ENCODE measurements at regions not wholly inside any gene's neighbourhood (a gene's known extent, or its start where the extent isn't known, plus 50 kb on each side); places are given as distances from the start of the nearest gene placed in this dataset.

DNA sequence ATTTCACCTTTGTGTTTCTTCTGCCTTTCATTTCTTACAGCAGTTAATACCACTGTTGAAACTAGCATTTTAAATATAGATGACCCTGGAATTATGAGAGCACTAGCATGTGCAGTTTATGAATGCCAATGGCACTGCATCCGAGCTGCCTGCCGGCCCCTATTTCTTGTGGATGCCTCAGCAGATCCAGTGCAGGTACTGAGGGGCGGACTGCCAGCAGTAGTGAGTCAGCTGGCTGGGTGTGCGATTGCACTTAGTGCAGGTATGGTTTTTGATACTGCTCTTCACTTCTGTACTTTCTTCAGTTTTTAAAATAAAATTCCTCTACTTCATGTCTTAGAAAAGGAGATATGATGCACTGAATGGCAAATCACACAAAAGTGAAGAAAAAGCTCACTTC is 453.0 kb downstream of the DIPK2A start:
- Mint-ChIP-seq H3K36me3 (no peaks in the 10 kb centered on the region), H3K9me3 (peaks cover 5% of the 10 kb centered on the region), H3K4me1 (no peaks in the 10 kb centered on the region), H3K4me3 (no peak overlapping the region), H3K27ac (no peak overlapping the region)
- ATAC-seq (no peak), DNase-seq (ENCODE audit: low spot score in 2 of 2) (no peak)

DNA sequence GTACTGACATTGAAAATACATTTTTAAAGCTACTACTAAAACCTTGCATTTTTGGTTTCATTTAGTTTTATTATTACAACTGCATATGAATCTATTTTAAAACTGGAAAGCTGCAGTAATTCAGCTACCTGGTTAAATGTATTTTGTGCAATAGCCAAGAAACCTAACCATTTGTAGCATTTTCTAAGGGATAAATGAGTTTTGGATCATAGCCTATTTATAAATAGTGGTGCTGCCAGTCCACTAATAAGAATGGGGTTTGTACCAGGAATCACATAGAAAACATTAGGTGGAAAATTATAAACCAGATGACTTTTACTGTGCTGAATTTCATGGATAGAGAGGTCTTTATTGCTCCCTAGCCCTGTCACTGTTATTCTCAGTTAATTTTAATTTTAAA is 454.7 kb downstream of the DIPK2A start:
- Mint-ChIP-seq H3K27ac (no peak overlapping the region), H3K4me3 (no peak overlapping the region), H3K4me1 (no peaks in the 10 kb centered on the region), H3K36me3 (no peaks in the 10 kb centered on the region), H3K9me3 (peaks cover 5% of the 10 kb centered on the region)
- no peak for ATAC-seq
- no peak for DNase-seq (ENCODE audit: low spot score in 2 of 2)

DNA sequence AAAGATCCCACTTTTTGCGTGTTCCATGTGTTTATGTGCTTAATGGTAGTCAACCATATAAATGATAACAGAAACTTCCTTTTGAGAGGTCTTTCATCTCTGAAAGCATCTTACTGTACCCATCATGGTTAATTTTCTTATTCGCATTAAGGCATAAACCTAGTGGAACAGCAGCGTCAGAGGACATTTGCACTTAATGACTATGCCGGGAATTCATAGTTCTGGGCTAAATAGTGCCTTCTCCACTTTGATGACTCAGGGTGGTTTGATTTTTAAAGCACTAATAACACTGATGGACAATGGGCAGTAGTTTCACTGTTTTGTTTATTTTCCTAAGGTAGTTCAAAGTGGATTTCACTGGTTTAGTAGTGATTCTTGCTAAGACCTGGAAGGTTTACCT is 455.3 kb downstream of the DIPK2A start:
- Mint-ChIP-seq H3K4me1 (no peaks in the 10 kb centered on the region), H3K4me3 (no peak overlapping the region), H3K9me3 (peaks cover 8% of the 10 kb centered on the region), H3K36me3 (no peaks in the 10 kb centered on the region), H3K27ac (no peak overlapping the region)
- DNase-seq (ENCODE audit: low spot score in 2 of 2) (no peak), ATAC-seq (no peak)

DNA sequence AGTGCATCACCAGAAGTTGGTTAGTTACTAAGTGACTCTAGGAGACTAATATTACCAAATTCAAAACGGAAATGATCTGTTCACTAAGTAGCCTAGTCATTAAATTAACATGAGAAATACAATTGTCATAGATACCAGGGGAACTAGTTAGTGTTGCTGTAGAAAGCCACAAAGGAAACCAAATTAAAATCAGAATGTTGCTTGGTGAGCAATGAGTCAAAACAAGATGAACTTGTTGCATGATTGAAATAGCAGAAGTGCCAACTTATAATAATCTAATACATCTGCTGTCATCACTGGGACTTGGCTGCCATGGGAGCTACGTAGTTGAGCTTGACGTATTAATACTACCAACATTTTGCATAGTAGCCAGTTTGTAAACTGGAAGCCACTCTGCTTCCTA is 458.1 kb downstream of the DIPK2A start:
- H3K9me3 Mint-ChIP-seq = peaks cover 17% of the 10 kb centered on the region
- no peaks in the 10 kb centered on the region for H3K4me1 Mint-ChIP-seq
- H3K4me3 Mint-ChIP-seq = no peak overlapping the region
- no peak overlapping the region for H3K27ac Mint-ChIP-seq
- ATAC-seq (peak; percentile 58), DNase-seq (ENCODE audit: low spot score in 2 of 2) (no peak)
- no peaks in the 10 kb centered on the region for H3K36me3 Mint-ChIP-seq

DNA sequence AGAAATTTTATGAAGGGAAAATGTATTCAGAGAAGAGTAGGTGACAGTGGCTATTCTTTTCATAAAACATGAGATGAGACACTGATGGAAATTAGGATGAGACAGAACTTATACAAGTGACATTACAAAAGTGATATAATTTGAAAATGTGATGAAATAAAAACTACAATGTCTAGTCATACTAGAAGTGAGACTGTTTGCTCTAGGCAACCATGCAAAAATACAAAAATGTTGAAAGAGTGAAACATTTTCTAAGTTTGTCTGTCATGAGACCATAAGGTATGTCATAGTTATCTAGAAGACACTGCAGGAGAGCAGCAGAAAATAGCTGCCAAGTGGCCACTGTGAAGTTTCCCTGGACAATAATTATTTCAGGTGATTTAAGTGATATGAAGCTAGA is 459.5 kb downstream of the DIPK2A start:
- peaks cover 14% of the 10 kb centered on the region for H3K9me3 Mint-ChIP-seq
- no peak overlapping the region for H3K4me3 Mint-ChIP-seq
- H3K27ac Mint-ChIP-seq = no peak overlapping the region
- no peaks in the 10 kb centered on the region for H3K36me3 Mint-ChIP-seq
- ATAC-seq (no peak), DNase-seq (ENCODE audit: low spot score in 2 of 2) (no peak)
- no peaks in the 10 kb centered on the region for H3K4me1 Mint-ChIP-seq

DNA sequence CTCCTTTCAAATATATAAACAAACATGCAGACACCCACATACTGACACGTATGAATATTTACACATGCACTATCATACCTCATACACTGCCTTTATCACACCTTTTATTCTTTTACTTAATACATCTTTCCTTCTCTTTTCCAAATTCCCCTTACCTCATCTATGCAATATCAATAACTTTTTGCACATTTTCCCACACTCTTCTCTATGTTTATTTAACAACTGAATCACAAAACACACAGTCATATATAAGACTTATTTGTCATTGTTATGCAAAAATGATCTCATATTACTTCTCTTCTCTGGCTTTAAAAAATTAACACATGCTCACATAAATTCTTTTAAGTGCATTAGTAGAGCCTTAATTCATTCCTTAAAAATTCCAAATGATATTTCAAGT is 461.4 kb downstream of the DIPK2A start:
- Mint-ChIP-seq H3K4me3 (no peak overlapping the region), H3K27ac (no peak overlapping the region), H3K9me3 (peaks cover 12% of the 10 kb centered on the region), H3K4me1 (no peaks in the 10 kb centered on the region), H3K36me3 (no peaks in the 10 kb centered on the region)
- DNase-seq (ENCODE audit: low spot score in 2 of 2) (no peak), ATAC-seq (no peak)

DNA sequence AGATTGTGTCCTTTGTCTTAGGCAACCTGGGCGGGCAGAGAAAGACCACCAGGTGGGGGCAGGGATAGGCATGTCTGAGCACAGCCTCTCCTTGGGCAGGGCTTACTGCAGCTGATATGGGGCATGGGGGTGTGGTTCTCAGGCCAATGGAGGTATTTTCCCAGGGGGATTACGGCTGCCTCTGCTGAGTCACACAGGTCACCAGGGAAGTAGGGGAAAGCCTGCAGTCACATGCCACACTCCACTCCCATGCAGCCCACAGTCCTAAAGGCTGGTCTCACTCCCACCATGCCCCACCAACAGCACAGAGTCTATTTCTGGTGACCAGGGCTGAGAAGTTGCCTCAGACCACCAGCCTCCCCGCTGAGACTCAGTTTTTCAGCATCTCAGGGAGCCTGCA is 466.4 kb downstream of the DIPK2A start:
- H3K4me3 Mint-ChIP-seq = no peak overlapping the region
- H3K36me3 Mint-ChIP-seq = no peaks in the 10 kb centered on the region
- H3K4me1 Mint-ChIP-seq = no peaks in the 10 kb centered on the region
- H3K27ac Mint-ChIP-seq = no peak overlapping the region
- DNase-seq (ENCODE audit: low spot score in 2 of 2) (no peak), ATAC-seq (no peak)
- H3K9me3 Mint-ChIP-seq = peaks cover 8% of the 10 kb centered on the region

DNA sequence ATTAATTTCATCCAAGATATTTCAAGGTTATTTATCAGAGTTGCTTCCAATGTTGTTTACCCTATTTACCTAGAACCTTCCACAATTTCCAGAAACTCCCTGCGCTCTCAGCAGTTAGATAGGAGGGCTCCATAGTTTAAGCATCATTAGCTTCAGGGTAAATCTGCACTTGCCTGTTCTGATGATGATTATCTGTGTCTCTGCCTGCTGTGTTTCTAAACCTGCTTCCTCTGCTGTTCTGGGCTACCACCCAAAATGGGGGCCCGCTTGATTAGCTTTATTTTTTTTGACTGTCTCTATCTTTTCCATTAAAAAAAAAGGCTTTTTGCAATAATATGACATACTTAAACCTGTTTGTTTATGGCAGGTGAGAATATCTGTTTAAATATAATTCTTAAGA is 472.4 kb downstream of the DIPK2A start:
- Mint-ChIP-seq H3K4me3 (no peak overlapping the region), H3K36me3 (no peaks in the 10 kb centered on the region), H3K4me1 (no peaks in the 10 kb centered on the region), H3K27ac (no peak overlapping the region), H3K9me3 (peaks cover 3% of the 10 kb centered on the region)
- DNase-seq (ENCODE audit: low spot score in 2 of 2) (no peak), ATAC-seq (no peak)

DNA sequence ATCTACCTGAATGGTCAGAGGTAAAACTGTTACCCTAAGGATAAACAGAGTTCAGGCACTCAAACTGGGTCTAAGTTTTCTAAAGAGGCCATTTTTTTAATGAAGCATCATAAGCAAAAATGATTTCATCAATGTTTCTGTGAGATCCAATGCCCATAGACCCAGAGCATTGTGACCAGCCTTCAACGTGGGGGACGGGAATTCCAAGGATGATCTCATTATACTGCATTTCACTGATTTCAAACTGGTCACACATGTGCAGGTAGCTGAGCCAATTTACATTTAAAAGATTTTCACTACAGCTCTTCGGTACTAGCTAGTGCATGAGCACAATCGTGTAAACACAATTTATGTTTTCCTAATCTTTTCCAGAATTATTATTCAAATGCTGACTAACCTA is 472.9 kb downstream of the DIPK2A start:
- no peak overlapping the region for H3K27ac Mint-ChIP-seq
- no peak overlapping the region for H3K4me3 Mint-ChIP-seq
- DNase-seq (ENCODE audit: low spot score in 2 of 2) = no peak
- H3K4me1 Mint-ChIP-seq = no peaks in the 10 kb centered on the region
- H3K9me3 Mint-ChIP-seq = peaks cover 3% of the 10 kb centered on the region
- no peaks in the 10 kb centered on the region for H3K36me3 Mint-ChIP-seq
- ATAC-seq = no peak

DNA sequence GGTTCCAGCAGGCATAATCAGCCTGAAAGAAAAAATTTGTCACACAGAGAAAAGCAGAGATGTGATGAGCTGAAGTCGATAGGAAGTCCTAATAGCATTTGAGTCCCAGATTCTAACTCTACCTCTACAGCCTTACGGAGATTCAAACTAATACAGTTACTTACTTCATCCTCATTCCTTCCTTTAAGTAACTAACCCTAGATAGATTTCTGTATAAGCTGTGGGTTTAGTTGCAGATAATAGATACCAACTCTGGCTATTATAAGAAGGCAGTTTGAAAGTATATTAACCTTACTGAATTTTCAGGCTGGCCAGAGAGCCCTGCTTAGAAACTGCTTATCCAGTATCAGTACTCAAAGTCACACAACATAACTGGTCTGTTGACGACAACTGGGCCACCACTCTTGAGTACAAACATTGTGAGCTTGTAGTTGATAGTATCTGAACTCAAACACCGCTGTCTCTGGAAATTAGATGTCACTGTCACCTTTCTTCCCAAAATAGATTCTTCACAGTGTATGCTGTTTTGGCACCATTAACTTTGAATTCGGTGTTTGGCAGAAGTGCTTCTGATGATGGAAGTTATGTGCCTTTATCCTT is 484.3 kb downstream of the DIPK2A start:
- no peaks in the 10 kb centered on the region for H3K36me3 Mint-ChIP-seq

DNA sequence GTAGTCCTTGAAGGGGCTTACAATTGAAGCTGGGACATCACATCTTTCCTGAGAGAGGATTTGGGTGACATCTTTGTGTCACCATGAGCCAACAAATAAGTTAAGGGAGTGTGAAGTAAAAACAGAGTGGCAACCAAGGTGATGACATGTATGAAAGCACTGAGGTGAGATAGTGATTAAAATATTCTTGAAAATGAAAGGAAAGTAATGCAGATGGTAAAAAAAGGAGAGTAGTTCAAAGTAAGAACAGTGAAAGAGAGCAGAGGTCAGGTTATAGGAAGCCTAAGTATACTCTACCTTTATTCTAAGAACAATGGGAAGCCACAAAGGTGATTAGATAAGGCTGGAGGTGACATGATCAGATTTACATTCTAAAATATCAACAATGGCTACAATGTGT is 486.1 kb downstream of the DIPK2A start:
- H3K4me1 Mint-ChIP-seq = no peaks in the 10 kb centered on the region
- no peaks in the 10 kb centered on the region for H3K36me3 Mint-ChIP-seq
- no peak overlapping the region for H3K27ac Mint-ChIP-seq
- peaks cover 9% of the 10 kb centered on the region for H3K9me3 Mint-ChIP-seq
- DNase-seq (ENCODE audit: low spot score in 2 of 2) (no peak), ATAC-seq (no peak)
- H3K4me3 Mint-ChIP-seq = no peak overlapping the region

More for the DNA sequence above, 484.3 kb downstream of the DIPK2A start:
- no peak for ATAC-seq
- Mint-ChIP-seq H3K4me1 (no peaks in the 10 kb centered on the region), H3K9me3 (peaks cover 9% of the 10 kb centered on the region), H3K27ac (no peak overlapping the region), H3K4me3 (no peak overlapping the region)
- no peak for DNase-seq (ENCODE audit: low spot score in 2 of 2)

DNA sequence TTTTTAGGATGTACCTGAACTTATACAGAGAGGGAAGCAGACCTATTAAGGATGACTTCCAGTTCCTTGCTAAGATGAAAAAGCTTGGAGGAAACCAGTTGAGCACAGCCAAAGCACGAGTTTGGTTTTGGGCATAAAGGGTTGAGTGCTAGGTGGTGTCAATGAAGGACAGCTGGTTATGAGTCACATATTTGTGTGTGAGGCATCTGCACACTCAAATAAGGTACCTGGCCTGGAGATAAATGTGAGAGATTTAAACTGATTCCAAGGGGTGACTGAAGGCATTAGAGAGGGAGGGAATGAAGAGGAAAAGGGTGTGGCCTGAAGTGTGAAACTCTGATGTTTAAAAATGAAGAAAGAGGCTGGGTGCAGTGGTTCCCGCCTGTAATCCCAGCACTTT is 486.7 kb downstream of the DIPK2A start:
- H3K36me3 Mint-ChIP-seq = no peaks in the 10 kb centered on the region
- no peak for ATAC-seq
- H3K9me3 Mint-ChIP-seq = peaks cover 9% of the 10 kb centered on the region
- no peak overlapping the region for H3K27ac Mint-ChIP-seq
- no peaks in the 10 kb centered on the region for H3K4me1 Mint-ChIP-seq
- H3K4me3 Mint-ChIP-seq = no peak overlapping the region
- DNase-seq (ENCODE audit: low spot score in 2 of 2) = no peak

DNA sequence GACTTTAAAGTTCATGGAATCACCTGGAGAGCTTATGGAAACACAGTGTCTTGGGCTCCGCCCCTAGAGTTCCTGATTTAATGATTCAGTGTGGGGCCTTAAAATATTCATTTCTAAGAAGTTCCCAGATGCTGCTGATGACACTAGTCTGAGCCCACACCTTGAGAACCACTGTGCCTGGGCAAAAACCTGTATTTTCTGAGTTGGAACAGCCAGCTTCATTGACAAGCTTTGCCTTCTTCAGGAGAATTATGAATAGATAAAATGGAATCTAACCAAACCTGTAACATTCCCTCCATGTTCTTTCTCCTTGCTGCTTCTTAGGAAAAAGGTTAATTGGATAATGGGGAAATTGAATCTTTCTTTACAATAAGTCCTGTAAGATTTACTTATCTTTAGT is 490.7 kb downstream of the DIPK2A start:
- H3K27ac Mint-ChIP-seq = no peak overlapping the region
- peaks cover 7% of the 10 kb centered on the region for H3K9me3 Mint-ChIP-seq
- H3K4me3 Mint-ChIP-seq = no peak overlapping the region
- no peak for DNase-seq (ENCODE audit: low spot score in 2 of 2)
- no peaks in the 10 kb centered on the region for H3K36me3 Mint-ChIP-seq
- no peaks in the 10 kb centered on the region for H3K4me1 Mint-ChIP-seq
- ATAC-seq = no peak

DNA sequence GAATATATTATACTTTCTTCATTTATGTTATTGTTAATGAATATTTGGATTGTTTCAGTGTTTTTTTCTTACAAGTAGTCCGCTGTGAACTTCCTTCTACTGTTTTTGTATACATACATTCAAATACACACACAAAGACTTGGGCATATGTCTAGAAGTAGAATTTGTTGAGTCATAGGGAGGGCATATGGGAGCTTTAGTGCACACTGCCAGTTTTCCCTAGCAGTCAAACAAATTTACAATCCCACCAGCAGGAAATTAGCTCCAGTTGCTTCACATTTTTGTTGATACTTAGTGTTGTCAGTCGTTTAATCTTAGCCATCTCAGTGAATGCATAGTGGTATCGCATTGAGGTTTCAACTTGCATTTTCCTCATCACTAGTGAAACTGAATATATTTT is 492.3 kb downstream of the DIPK2A start:
- ATAC-seq (no peak), DNase-seq (ENCODE audit: low spot score in 2 of 2) (no peak)
- H3K36me3 Mint-ChIP-seq = no peaks in the 10 kb centered on the region
- H3K4me1 Mint-ChIP-seq = no peaks in the 10 kb centered on the region
- H3K27ac Mint-ChIP-seq = no peak overlapping the region
- H3K4me3 Mint-ChIP-seq = no peak overlapping the region
- no peaks in the 10 kb centered on the region for H3K9me3 Mint-ChIP-seq

DNA sequence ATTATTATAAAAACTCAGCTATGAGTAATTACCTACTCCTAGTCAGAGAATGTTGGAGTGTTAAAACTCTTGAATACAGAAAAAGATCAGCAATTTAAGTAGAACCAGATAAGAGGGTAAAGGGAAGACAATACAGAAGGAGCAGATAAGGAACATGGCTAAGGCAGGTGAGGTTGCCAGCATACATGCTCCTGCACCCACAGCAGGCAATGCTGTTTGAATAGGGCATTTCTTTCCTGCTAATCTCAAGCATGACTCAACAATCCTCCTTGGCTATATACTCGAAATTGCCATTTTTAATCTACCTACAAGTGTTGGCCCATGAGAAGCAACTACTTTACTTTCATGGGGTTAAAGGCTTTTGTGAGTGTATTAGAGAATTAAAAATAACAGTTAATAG is 494.5 kb downstream of the DIPK2A start:
- H3K27ac Mint-ChIP-seq = no peak overlapping the region
- DNase-seq (ENCODE audit: low spot score in 2 of 2) = no peak
- H3K9me3 Mint-ChIP-seq = no peaks in the 10 kb centered on the region
- H3K4me1 Mint-ChIP-seq = no peaks in the 10 kb centered on the region
- H3K36me3 Mint-ChIP-seq = no peaks in the 10 kb centered on the region
- no peak for ATAC-seq
- no peak overlapping the region for H3K4me3 Mint-ChIP-seq

DNA sequence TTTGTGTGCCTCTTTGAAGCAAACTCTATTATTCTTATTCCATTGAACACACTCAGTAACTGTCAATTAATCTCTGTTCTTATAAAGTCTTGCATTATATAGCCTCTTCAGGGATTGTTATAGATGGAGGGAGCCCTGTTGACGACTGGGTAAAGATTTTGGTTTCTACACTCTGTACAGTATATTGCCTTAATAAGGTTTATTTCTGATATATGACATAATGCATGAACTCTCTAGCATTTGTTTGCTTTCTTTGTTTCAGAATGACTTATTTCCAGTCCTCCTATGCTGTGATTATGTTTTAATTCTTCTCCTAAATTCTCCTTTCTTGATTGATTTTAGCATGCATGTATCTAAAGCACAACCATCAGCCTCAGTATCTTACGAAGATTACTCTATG is 494.9 kb downstream of the DIPK2A start:
- no peak for ATAC-seq
- Mint-ChIP-seq H3K27ac (no peak overlapping the region), H3K36me3 (no peaks in the 10 kb centered on the region), H3K9me3 (no peaks in the 10 kb centered on the region), H3K4me1 (no peaks in the 10 kb centered on the region), H3K4me3 (no peak overlapping the region)
- no peak for DNase-seq (ENCODE audit: low spot score in 2 of 2)

DNA sequence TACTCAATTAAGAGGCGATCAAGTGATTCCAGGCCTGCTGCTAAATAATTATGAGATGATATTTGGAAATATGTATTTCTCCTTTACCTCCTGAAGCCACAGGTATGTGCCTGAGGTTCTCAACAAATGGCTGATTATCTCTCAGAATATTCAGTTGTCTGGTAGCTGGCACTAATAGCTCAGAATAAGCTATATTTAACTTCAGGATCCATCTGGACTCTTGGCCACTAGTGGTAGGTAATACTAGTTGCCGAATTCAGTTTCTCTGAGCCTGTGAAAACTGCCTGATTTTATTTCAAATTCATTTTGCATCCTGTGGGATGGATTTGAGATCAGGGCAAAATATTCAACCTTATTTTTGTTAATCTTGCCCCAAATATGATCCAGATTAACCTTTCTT is 499.0 kb downstream of the DIPK2A start:
- Mint-ChIP-seq H3K36me3 (no peaks in the 10 kb centered on the region), H3K4me1 (no peaks in the 10 kb centered on the region), H3K4me3 (no peak overlapping the region), H3K27ac (no peak overlapping the region), H3K9me3 (no peaks in the 10 kb centered on the region)
- DNase-seq (ENCODE audit: low spot score in 2 of 2) (no peak), ATAC-seq (no peak)

All from stimulated activated effector memory CD8-positive, alpha-beta T cell treated with anti-CD3 and anti-CD28 coated beads, Interleukin-12 subunit alpha, Interleukin-12 subunit beta, amount 100 ng/mL, for 72 hours (primary cell).